AG04450 (cell line): ENCODE measurements at regions not wholly inside any gene's neighbourhood (a gene's known extent, or its start where the extent isn't known, plus 50 kb on each side); places are given as distances from the start of the nearest gene placed in this dataset.

Source experiments
- CTCF ChIA-PET: fragments of 300-600, 350-600 bp; formaldehyde crosslinking; extraction: SDS; loops from one replicate; lab custom pipeline; 2022; ENCODE audit warnings: antibody characterized with exemption, inconsistent platforms; lab: Charles Lee
- POLR2A ChIA-PET: fragments of 350-600 bp; formaldehyde crosslinking; extraction: SDS; loops from one replicate; lab custom pipeline; 2021; ENCODE audit warnings: antibody characterized with exemption, inconsistent platforms; lab: Yijun Ruan, JAX
- DNase-seq: peaks from one replicate; pipeline ENCODE4 v3.0.0-alpha.2; 2011; ENCODE audit warnings: low read depth, low spot score
- H3K27ac ChIP-seq: one replicate; pipeline ENCODE4 v1.5.1; 2012; ENCODE audit warnings: low read depth, low read length, control low read depth
- H3K27me3 ChIP-seq: one replicate; pipeline ENCODE4 v1.6.0; 2012; ENCODE audit warnings: low read length; ENCODE audit not compliant: control insufficient read depth, insufficient read depth
- H3K4me3 ChIP-seq: 2 replicates; pipeline ENCODE4 v1.5.1; 2011; ENCODE audit warnings: mild to moderate bottlenecking, low read depth, low read length, control low read depth
- H3K9me3 ChIP-seq: 2 replicates; pipeline ENCODE4 v1.5.1; 2012; ENCODE audit warnings: low read length; ENCODE audit not compliant: control insufficient read depth, insufficient read depth
- TF ChIP-seq, protein P1 (sequence below): IDR thresholded peaks from 2 replicates; pipeline ENCODE4 v1.5.1; 2011; ENCODE audit warnings: low read depth, low read length, control low read depth, inconsistent platforms

GRCh38 chr14:45664668-45665356, 411.8 kb upstream of the MIS18BP1 start:
- no peak for DNase-seq
- TF ChIP-seq, protein P1, sequence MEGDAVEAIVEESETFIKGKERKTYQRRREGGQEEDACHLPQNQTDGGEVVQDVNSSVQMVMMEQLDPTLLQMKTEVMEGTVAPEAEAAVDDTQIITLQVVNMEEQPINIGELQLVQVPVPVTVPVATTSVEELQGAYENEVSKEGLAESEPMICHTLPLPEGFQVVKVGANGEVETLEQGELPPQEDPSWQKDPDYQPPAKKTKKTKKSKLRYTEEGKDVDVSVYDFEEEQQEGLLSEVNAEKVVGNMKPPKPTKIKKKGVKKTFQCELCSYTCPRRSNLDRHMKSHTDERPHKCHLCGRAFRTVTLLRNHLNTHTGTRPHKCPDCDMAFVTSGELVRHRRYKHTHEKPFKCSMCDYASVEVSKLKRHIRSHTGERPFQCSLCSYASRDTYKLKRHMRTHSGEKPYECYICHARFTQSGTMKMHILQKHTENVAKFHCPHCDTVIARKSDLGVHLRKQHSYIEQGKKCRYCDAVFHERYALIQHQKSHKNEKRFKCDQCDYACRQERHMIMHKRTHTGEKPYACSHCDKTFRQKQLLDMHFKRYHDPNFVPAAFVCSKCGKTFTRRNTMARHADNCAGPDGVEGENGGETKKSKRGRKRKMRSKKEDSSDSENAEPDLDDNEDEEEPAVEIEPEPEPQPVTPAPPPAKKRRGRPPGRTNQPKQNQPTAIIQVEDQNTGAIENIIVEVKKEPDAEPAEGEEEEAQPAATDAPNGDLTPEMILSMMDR = no peak
- ChIA-PET CTCF (no interaction called here), POLR2A (no interaction called here)
- Histone ChIP-seq H3K4me3 (no peak overlapping the region), H3K9me3 (peaks cover 15% of the 10 kb centered on the region), H3K27me3 (no peaks in the 10 kb centered on the region), H3K27ac (no peak overlapping the region)

- POLR2A ChIA-PET = no interaction called here
- TF ChIP-seq, protein P1 = no peak
- Histone ChIP-seq H3K27ac (no peak overlapping the region), H3K4me3 (no peak overlapping the region), H3K27me3 (no peaks in the 10 kb centered on the region), H3K9me3 (no peaks in the 10 kb centered on the region)
- CTCF ChIA-PET = interaction anchor here (0.6 kb wide), 1 partner anchor 102 kb away, joined by 3 read pairs; no protein-coding TSS in a partner anchor
- no peak for DNase-seq
Observed at GRCh38 chr14:45658917-45659299, 405.9 kb upstream of the MIS18BP1 start.

GRCh38 chr14:45658226-45658916, 405.4 kb upstream of the MIS18BP1 start:
- TF ChIP-seq, protein P1 = no peak
- CTCF ChIA-PET = no interaction called here
- Histone ChIP-seq H3K4me3 (no peak overlapping the region), H3K9me3 (no peaks in the 10 kb centered on the region), H3K27ac (no peak overlapping the region), H3K27me3 (no peaks in the 10 kb centered on the region)
- no peak for DNase-seq
- POLR2A ChIA-PET = no interaction called here

DNA sequence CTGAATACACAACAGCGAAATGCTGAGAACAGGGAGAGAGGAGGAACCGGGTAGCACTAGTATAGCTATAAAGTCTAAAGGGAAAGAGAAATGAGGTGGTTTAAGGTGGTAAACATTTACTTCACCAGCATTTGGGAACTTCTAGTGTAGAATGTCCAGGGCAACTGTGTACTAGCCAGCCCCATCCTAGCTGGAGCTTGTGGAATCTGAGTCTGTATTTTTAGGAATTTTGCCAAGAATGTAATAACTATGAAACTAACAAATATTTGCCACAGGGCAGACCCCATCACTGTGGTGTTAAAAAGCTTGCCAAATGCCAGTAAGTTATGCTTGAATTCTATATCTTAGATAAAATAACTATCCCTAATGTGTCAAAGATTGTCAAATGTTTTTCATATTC, 398.9 kb upstream of the MIS18BP1 start:
- Histone ChIP-seq H3K4me3 (no peak overlapping the region), H3K27ac (no peak overlapping the region), H3K9me3 (no peaks in the 10 kb centered on the region), H3K27me3 (no peaks in the 10 kb centered on the region)
- no peak for DNase-seq
- ChIA-PET POLR2A (no interaction called here), CTCF (no interaction called here)
- TF ChIP-seq, protein P1 = no peak

GRCh38 chr14:45650754-45651153, 397.8 kb upstream of the MIS18BP1 start:
- Histone ChIP-seq H3K9me3 (no peaks in the 10 kb centered on the region), H3K27me3 (no peaks in the 10 kb centered on the region), H3K4me3 (no peak overlapping the region), H3K27ac (no peak overlapping the region)
- ChIA-PET POLR2A (no interaction called here), CTCF (no interaction called here)
- TF ChIP-seq, protein P1 = no peak
- no peak for DNase-seq
